H1 (cell line): ENCODE measurements at regions not wholly inside any gene's neighbourhood (a gene's known extent, or its start where the extent isn't known, plus 50 kb on each side); places are given as distances from the start of the nearest gene placed in this dataset.

Experiments used
- CTCF ChIA-PET: fragments of 300-600 bp; sonication (Branson Sonifier 250); formaldehyde crosslinking; loops from one replicate; lab custom pipeline; 2021; ENCODE audit not compliant: partially characterized antibody; lab: Charles Lee
- POLR2A ChIA-PET: fragments of 300-600 bp; sonication (Branson Sonifier 250); formaldehyde crosslinking; loops from one replicate; lab custom pipeline; 2021; ENCODE audit warnings: inconsistent platforms; ENCODE audit not compliant: partially characterized antibody; lab: Charles Lee
- DNase-seq, 2 experiments: peaks; one replicate each; pipeline versions ENCODE4 v3.0.0 to v3.0.0-alpha.2; 2010 to 2022; ENCODE audit warnings: low spot score in 2 of 2, low read depth in 1 of 2, mixed read lengths in 1 of 2
- FAIRE-seq: peaks from 2 replicates; lab custom pipeline; 2011; peaks lifted over from hg19 to GRCh38; lab: Jason Lieb, UNC
- H2AFZ ChIP-seq: 2 replicates; pipeline ENCODE4 v1.8.1; 2012; ENCODE audit warnings: low read length, inconsistent platforms
- H2AK5ac ChIP-seq: 2 replicates; pipeline ENCODE4 v1.6.1; 2013; ENCODE audit warnings: low read depth, low read length
- H2BK120ac ChIP-seq: replicated peaks from 2 replicates; pipeline ENCODE3; 2013; ENCODE audit warnings: low read depth, low read length, inconsistent platforms
- H2BK12ac ChIP-seq: 2 replicates; pipeline ENCODE4 v1.6.1; 2013; ENCODE audit warnings: low read depth, low read length
- H2BK15ac ChIP-seq: 2 replicates; pipeline ENCODE4 v1.6.1; 2013; ENCODE audit warnings: low read length
- H2BK20ac ChIP-seq: 2 replicates; pipeline ENCODE4 v1.6.1; 2013; ENCODE audit warnings: low read length
- H2BK5ac ChIP-seq: 2 replicates; pipeline ENCODE4 v1.6.1; 2013; ENCODE audit warnings: low read depth, low read length
- H3K14ac ChIP-seq: 2 replicates; pipeline ENCODE4 v1.6.1; 2013; ENCODE audit warnings: inconsistent platforms; ENCODE audit not compliant: insufficient read length
- H3K18ac ChIP-seq: 2 replicates; pipeline ENCODE4 v1.6.1; 2013; ENCODE audit warnings: low read length; ENCODE audit errors: extremely low read depth
- H3K23ac ChIP-seq: 2 replicates; pipeline ENCODE4 v1.6.1; 2013; ENCODE audit warnings: inconsistent platforms; ENCODE audit not compliant: insufficient read length
- H3K23me2 ChIP-seq: 2 replicates; pipeline ENCODE4 v1.6.1; 2013; ENCODE audit warnings: low read depth, low read length
- H3K27ac ChIP-seq: 2 replicates; pipeline ENCODE4 v1.6.1; 2011; ENCODE audit warnings: low read depth, low read length, inconsistent platforms
- H3K27me3 ChIP-seq, 4 experiments: replicated peaks in 1 of 4; 1 replicate in 1 of 4; 2 replicates in 3 of 4; pipeline versions ENCODE4 v1.6.1 to v1.8.1; 2011 to 2013; ENCODE audit warnings: low read length in 3 of 4, mild to moderate bottlenecking in 3 of 4, inconsistent platforms in 2 of 4, mixed read lengths in 2 of 4, moderate library complexity in 1 of 4; ENCODE audit not compliant: control insufficient read depth in 3 of 4, insufficient read depth in 3 of 4; ENCODE audit errors: extremely low read depth in 1 of 4
- H3K36me3 ChIP-seq, 4 experiments: 2 replicates each; pipeline versions ENCODE4 v1.6.1 to v1.8.1; 2011 to 2013; ENCODE audit warnings: mild to moderate bottlenecking in 4 of 4, low read length in 3 of 4, moderate library complexity in 2 of 4, control low read depth in 1 of 4, inconsistent platforms in 1 of 4; ENCODE audit not compliant: insufficient read depth in 4 of 4, control insufficient read depth in 2 of 4
- H3K4ac ChIP-seq: replicated peaks from 2 replicates; pipeline ENCODE3; 2013; ENCODE audit warnings: low read length, low read depth, mixed read lengths, inconsistent platforms; ENCODE audit not compliant: insufficient read length
- H3K4me1 ChIP-seq, 4 experiments: replicated peaks in 1 of 4; 1 replicate in 1 of 4; 2 replicates in 3 of 4; pipeline versions ENCODE4 v1.6.1 to v1.8.1; 2011 to 2013; ENCODE audit warnings: low read length in 3 of 4, inconsistent platforms in 2 of 4, mixed read lengths in 1 of 4; ENCODE audit not compliant: insufficient read depth in 4 of 4, control insufficient read depth in 3 of 4
- H3K4me2 ChIP-seq, 2 experiments: 2 replicates each; pipeline versions ENCODE4 v1.6.1 to v1.8.1; 2011 to 2013; ENCODE audit warnings: low read depth in 2 of 2, low read length in 2 of 2, control low read depth in 1 of 2, inconsistent platforms in 1 of 2, mild to moderate bottlenecking in 1 of 2; ENCODE audit not compliant: insufficient read depth in 1 of 2
- H3K4me3 ChIP-seq, 4 experiments: fragments of 200-600, 300-600 bp in 1 of 4; sonication (generic), shearing (Covaris generic), sonication (Bioruptor Twin) in 1 of 4; 2 replicates each; pipeline versions ENCODE4 v1.5.1 to v1.8.1; 2011 to 2016; ENCODE audit warnings: low read length in 4 of 4, low read depth in 3 of 4, control low read depth in 2 of 4, inconsistent platforms in 2 of 4, mild to moderate bottlenecking in 2 of 4, mixed read lengths in 1 of 4, moderate library complexity in 1 of 4; ENCODE audit not compliant: insufficient read depth in 2 of 4; ENCODE audit errors: extremely low read depth in 1 of 4
- H3K56ac ChIP-seq: replicated peaks from 2 replicates; pipeline ENCODE3; 2013; ENCODE audit warnings: low read depth, mild to moderate bottlenecking, mixed read lengths, low read length, inconsistent platforms; ENCODE audit not compliant: insufficient read length
- H3K79me1 ChIP-seq: 2 replicates; pipeline ENCODE4 v1.6.1; 2013; ENCODE audit warnings: low read depth, low read length, control low read depth
- H3K79me2 ChIP-seq, 2 experiments: 2 replicates each; pipeline versions ENCODE4 v1.6.1 to v1.8.1; 2012 to 2013; ENCODE audit warnings: low read length in 2 of 2, mild to moderate bottlenecking in 2 of 2, inconsistent platforms in 1 of 2; ENCODE audit not compliant: insufficient read depth in 2 of 2, control insufficient read depth in 1 of 2
- H3K9ac ChIP-seq, 4 experiments: replicated peaks in 1 of 4; 1 replicate in 1 of 4; 2 replicates in 3 of 4; pipeline versions ENCODE4 v1.6.1 to v1.8.1; 2011 to 2013; ENCODE audit warnings: low read depth in 3 of 4, low read length in 3 of 4, control low read depth in 2 of 4, mild to moderate bottlenecking in 2 of 4, moderate library complexity in 2 of 4, inconsistent platforms in 1 of 4; ENCODE audit errors: extremely low read depth in 1 of 4
- H3K9me3 ChIP-seq, 2 experiments: 2 replicates each; pipeline versions ENCODE4 v1.6.1 to v1.8.1; 2012 to 2013; ENCODE audit warnings: mild to moderate bottlenecking in 2 of 2, moderate library complexity in 2 of 2, control low read depth in 1 of 2, inconsistent platforms in 1 of 2, low read depth in 1 of 2, low read length in 1 of 2, mixed read lengths in 1 of 2; ENCODE audit not compliant: insufficient read depth in 2 of 2
- H4K20me1 ChIP-seq, 2 experiments: replicated peaks in 1 of 2; 2 replicates each; pipeline versions ENCODE3 to v1.8.1; 2011 to 2013; ENCODE audit warnings: inconsistent platforms in 2 of 2, low read length in 2 of 2, mild to moderate bottlenecking in 1 of 2; ENCODE audit not compliant: insufficient read depth in 2 of 2, control insufficient read depth in 1 of 2
- H4K5ac ChIP-seq: 2 replicates; pipeline ENCODE4 v1.6.1; 2013; ENCODE audit warnings: low read length, low read depth, mixed read lengths, inconsistent platforms; ENCODE audit not compliant: insufficient read length
- H4K8ac ChIP-seq: 2 replicates; pipeline ENCODE4 v1.8.0; 2013; ENCODE audit warnings: mild to moderate bottlenecking, moderate library complexity, low read length, inconsistent platforms; ENCODE audit not compliant: insufficient read depth; ENCODE audit errors: extremely low read depth
- H4K91ac ChIP-seq: replicated peaks from 2 replicates; pipeline ENCODE3; 2013; ENCODE audit warnings: low read length, mixed read lengths, inconsistent platforms; ENCODE audit not compliant: insufficient read length
- ASH2L ChIP-seq: fragments of 200-600, 300-600 bp; sonication (generic); IDR thresholded peaks from one replicate; pipeline ENCODE4 v1.7.1; 2017; ENCODE audit warnings: low read length
- BACH1 ChIP-seq: IDR thresholded peaks from 2 replicates; pipeline ENCODE4 v1.6.1; 2012; ENCODE audit warnings: low read length, improper control_type of control experiment
- CHD1 ChIP-seq: IDR thresholded peaks from 2 replicates; pipeline ENCODE4 v1.6.1; 2012; ENCODE audit warnings: low read depth, low read length, improper control_type of control experiment
- CTBP2 ChIP-seq: IDR thresholded peaks from 2 replicates; pipeline ENCODE4 v1.7.0; 2011; ENCODE audit warnings: borderline replicate concordance, mild to moderate bottlenecking, moderate library complexity, mixed read lengths, low read length; ENCODE audit not compliant: insufficient read depth, insufficient read length
- EZH2 ChIP-seq: fragments of 200-600 bp; sonication (generic); IDR thresholded peaks from 2 replicates; pipeline ENCODE4 v1.7.1; 2012; ENCODE audit warnings: low read depth, mild to moderate bottlenecking, moderate library complexity, low read length, inconsistent platforms; ENCODE audit not compliant: severe bottlenecking
- KDM1A ChIP-seq: fragments of 200-600, 300-600 bp; sonication (generic); IDR thresholded peaks from 2 replicates; pipeline ENCODE4 v1.7.1; 2016; ENCODE audit warnings: mild to moderate bottlenecking, low read length, borderline replicate concordance
- MAFK ChIP-seq: IDR thresholded peaks from 2 replicates; pipeline ENCODE4 v1.6.1; 2012; ENCODE audit warnings: low read depth, mild to moderate bottlenecking, improper control_type of control experiment, low read length
- POLR2AphosphoS5 ChIP-seq: IDR thresholded peaks from 2 replicates; pipeline ENCODE4 v1.6.1; 2011; ENCODE audit warnings: low read depth, low read length
- SIRT6 ChIP-seq: IDR thresholded peaks from one replicate; pipeline ENCODE4 v1.7.1; 2012; ENCODE audit warnings: low read length, inconsistent platforms
- SRF ChIP-seq: IDR thresholded peaks from 2 replicates; pipeline ENCODE4 v1.6.1; 2011; ENCODE audit warnings: mild to moderate bottlenecking, low read depth, low read length, moderate library complexity
- TBP ChIP-seq: IDR thresholded peaks from 2 replicates; pipeline ENCODE4 v1.6.1; 2011; ENCODE audit warnings: low read depth, low read length, improper control_type of control experiment
- YY1 ChIP-seq: IDR thresholded peaks from 2 replicates; pipeline ENCODE4 v1.6.1; 2011; ENCODE audit warnings: low read depth, mild to moderate bottlenecking, low read length
- TF ChIP-seq, protein P1 (sequence below): IDR thresholded peaks from 2 replicates; pipeline ENCODE4 v1.6.1; 2012; ENCODE audit warnings: inconsistent platforms
- TF ChIP-seq, protein P2 (sequence below): IDR thresholded peaks from 2 replicates; pipeline ENCODE4 v1.6.1; 2012; ENCODE audit warnings: low read length, inconsistent platforms

DNA sequence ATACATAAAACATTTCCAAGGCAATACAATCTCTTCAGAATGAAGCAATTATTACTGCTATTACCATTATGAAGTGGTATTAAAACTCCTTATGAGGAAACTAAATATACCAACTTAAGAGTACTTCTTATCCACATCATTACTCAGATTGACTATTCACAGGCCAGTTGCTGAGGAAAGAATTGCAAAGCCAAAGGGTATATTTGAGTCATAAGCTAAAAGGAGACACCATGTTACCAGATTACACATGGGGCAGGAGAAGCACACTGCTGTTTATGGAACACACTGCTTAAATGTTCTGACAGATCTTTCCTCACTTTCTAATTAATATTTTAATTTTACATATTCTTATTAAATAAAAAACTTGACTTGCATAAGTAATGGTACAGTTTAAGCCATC, 1726.4 kb upstream of the NUDT12 start:
- Histone ChIP-seq H2BK15ac (no peak overlapping the region), H3K4me1 (no peaks in the 10 kb centered on the region), H3K4ac (no peak overlapping the region), H2BK20ac (no peak overlapping the region), H3K23ac (no peak overlapping the region), H2AK5ac (no peak overlapping the region), H3K79me1 (no peaks in the 10 kb centered on the region), H3K14ac (no peak overlapping the region), H4K91ac (no peak overlapping the region), H4K20me1 (no peaks in the 10 kb centered on the region), H2BK12ac (no peak overlapping the region), H3K36me3 (no peaks in the 10 kb centered on the region), H3K4me3 (no peak overlapping the region), H2BK120ac (no peak overlapping the region), H3K9ac (no peak overlapping the region), H4K8ac (no peak overlapping the region), H3K4me2 (no peak overlapping the region), H3K23me2 (no peaks in the 10 kb centered on the region), H2BK5ac (no peak overlapping the region), H3K27me3 (no peaks in the 10 kb centered on the region), H3K9me3 (no peaks in the 10 kb centered on the region), H4K5ac (no peak overlapping the region), H2AFZ (no peak overlapping the region), H3K18ac (no peak overlapping the region), H3K79me2 (no peaks in the 10 kb centered on the region), H3K27ac (no peak overlapping the region), H3K56ac (no peak overlapping the region)
- FAIRE-seq (no peak), DNase-seq (no peak)
- POLR2A ChIA-PET, result no interaction called here
- TF ChIP-seq CHD1 (no peak), CTBP2 (no peak), TBP (no peak), SIRT6 (no peak), KDM1A (no peak), YY1 (no peak), POLR2AphosphoS5 (no peak), SRF (no peak), BACH1 (no peak), EZH2 (no peak), ASH2L (no peak), MAFK (no peak)
- TF ChIP-seq, protein P1, sequence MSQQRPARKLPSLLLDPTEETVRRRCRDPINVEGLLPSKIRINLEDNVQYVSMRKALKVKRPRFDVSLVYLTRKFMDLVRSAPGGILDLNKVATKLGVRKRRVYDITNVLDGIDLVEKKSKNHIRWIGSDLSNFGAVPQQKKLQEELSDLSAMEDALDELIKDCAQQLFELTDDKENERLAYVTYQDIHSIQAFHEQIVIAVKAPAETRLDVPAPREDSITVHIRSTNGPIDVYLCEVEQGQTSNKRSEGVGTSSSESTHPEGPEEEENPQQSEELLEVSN, result no peak
- TF ChIP-seq, protein P2, sequence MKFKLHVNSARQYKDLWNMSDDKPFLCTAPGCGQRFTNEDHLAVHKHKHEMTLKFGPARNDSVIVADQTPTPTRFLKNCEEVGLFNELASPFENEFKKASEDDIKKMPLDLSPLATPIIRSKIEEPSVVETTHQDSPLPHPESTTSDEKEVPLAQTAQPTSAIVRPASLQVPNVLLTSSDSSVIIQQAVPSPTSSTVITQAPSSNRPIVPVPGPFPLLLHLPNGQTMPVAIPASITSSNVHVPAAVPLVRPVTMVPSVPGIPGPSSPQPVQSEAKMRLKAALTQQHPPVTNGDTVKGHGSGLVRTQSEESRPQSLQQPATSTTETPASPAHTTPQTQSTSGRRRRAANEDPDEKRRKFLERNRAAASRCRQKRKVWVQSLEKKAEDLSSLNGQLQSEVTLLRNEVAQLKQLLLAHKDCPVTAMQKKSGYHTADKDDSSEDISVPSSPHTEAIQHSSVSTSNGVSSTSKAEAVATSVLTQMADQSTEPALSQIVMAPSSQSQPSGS, result no peak
- CTCF ChIA-PET, result no interaction called here
